GM21737 (cell line): ENCODE measurements at regions not wholly inside any gene's neighbourhood (a gene's known extent, or its start where the extent isn't known, plus 50 kb on each side); places are given as distances from the start of the nearest gene placed in this dataset.
"Not testable (repeated sequence)": the region's sequence is repeated elsewhere in the genome, so short reads cannot be mapped to it uniquely, and the experiment has no call there.

ENCODE experiments used
- ATAC-seq: cut with Tn5 transposase; IDR thresholded peaks from one replicate; pipeline ENCODE4 v1.9.1; 2021; ENCODE audit warnings: mild to moderate bottlenecking, moderate library complexity; ENCODE audit not compliant: unreplicated experiment

- ATAC-seq: no peak
Measured at GRCh38 chr3:34106379-34106778, 307.9 kb downstream of the PDCD6IP start.

GRCh38 chr3:34106879-34107278 lies 308.4 kb downstream of the PDCD6IP start:
- ATAC-seq: peak; percentile 32

DNA sequence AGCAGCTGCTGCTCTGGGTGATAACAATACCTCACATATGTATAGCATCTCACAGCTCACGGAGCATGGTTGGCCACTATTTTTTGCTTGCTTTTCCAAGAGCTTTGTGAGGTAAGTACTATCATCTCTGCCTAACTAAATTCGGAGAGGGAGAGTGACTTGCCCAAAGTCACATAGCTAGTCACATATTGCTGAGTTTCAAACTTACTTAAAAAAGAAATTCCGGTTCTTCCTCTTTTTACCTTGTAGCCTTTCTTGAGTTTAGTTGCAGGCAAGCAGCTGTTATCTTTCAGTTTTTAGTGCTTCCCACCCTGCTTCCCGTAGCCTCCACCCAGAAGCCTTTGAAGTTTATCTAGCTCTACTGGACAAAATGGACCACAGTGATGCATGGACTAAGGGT lies 309.2 kb downstream of the PDCD6IP start:
- ATAC-seq: peak; percentile 50

DNA sequence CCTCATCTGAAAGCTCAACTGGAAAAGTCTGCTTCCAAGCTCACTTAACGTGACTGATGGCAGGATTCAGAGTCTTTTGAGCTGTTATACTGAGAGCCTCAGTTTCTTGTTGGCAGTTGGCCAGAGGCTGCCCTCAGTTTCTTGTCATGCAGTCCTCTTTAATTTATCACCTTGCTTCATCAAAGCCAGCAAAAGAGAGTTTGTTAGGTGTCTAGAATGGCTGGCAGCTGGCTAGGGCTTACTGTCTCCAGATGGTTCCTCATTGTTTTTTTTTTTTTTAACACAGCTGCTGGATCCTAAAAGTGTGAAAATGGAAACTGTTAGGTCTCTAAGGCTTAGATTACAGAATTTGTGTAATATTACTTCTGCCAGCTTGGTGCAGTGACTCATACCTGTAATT lies 310.6 kb downstream of the PDCD6IP start:
- no peak for ATAC-seq

DNA sequence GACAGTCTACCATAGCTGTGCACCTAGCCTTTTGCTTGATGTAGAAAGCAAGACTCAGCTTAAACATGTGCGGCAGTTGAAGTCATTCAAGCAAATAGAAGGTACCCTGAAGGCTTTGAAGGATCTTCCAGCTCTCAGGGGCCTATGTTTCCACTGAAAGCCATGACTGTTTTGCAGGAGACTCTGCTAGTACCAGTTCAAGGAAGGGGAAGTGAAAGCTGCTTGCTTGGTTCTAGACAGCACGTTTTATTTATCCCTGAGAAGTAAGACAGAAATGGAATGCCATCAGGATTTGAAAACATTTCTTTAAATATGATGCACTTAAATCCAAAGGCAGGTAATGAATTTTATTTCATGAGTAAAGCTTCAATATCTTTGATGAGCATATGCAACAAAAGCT lies 311.4 kb downstream of the PDCD6IP start:
- no peak for ATAC-seq

DNA sequence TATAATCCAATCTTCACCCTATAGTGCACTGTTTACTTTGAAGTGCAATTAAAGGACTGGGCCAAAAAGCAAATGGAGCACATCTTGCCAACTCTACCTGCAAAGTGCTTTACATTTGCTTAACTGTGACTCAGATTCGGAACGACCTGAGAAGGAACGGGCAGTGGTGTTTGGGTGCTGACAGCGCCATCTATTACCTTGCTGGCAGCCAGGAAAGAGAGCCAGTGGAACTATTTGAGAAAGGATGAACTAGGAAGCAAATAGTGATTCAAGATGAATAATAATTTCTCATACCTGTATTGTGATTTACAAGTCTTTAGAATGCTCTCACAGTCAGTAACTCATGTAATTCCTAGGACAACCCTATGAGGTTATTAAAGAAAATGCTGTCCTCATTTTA lies 312.9 kb downstream of the PDCD6IP start:
- no peak for ATAC-seq

GRCh38 chr3:34112261-34112660 lies 313.8 kb downstream of the PDCD6IP start:
- not testable (repeated sequence) for ATAC-seq

- ATAC-seq: no peak
Measured at GRCh38 chr3:34131091-34131490, 332.7 kb downstream of the PDCD6IP start.

GRCh38 chr3:34132069-34132692 lies 333.8 kb downstream of the PDCD6IP start:
- no peak for ATAC-seq

- ATAC-seq: no peak
Measured at GRCh38 chr3:34139566-34139965, 341.1 kb downstream of the PDCD6IP start.

DNA sequence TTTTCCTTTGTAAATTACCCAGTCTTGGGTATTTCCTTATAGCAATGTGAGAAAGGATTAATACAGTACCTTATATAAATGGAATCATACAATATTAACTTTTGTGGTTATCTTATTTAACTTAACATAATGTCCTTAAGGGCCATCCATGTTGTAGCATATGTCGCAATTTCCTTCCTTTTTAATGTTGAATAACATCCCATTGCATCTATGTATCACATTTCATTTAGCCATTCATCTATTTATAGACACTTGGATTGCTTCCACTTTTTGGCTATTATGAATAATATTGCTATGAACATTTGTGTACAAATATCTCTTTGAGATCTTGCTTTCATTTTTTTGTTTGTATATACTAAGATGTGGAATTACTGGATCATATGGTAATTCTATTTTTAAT lies 342.2 kb downstream of the PDCD6IP start:
- no peak for ATAC-seq

DNA sequence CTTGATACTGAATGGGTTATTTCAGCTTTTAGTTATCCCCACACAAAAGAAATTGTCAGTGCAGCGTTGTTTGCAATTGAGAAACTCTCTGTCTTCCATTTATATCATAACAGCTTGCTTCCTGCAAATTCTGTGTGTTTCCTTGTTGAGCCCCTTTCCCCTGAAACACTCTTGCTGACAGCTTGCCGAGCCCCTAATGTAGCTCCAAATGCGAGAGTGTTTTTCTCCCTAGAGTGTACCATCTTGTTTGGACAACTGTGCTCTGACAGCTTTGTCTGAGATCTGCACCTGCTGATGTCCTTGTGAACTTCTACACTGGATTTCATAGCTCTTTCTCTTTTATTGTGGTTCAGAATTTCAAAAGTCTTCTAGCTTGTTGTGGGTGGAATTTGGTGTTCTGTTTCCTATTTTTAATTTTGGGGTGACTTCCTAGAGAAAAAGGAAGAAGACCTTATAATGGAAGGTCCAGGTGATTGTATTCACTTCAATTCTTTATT lies 343.5 kb downstream of the PDCD6IP start:
- ATAC-seq: no peak

- no peak for ATAC-seq
Measured at GRCh38 chr3:34145796-34146195, 347.4 kb downstream of the PDCD6IP start.

DNA sequence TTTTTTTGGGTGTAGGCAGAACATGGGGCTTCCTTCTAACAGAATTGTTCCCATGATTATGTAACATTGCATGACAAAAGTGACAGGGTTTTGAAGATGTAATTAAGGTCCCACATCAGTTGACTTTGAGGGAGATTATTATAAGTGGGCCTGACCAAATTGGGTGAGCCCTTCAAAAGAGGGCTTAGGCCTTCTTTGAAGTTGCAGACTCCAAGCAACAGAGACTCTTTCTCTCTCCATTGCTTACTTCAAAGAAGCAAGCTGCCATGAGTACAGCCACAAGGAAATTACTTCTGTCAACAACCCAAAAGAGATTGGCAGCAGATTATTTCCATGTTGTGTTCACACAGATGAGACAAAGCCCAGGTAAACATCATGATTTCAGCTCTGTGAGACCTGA lies 348.2 kb downstream of the PDCD6IP start:
- ATAC-seq: no peak

DNA sequence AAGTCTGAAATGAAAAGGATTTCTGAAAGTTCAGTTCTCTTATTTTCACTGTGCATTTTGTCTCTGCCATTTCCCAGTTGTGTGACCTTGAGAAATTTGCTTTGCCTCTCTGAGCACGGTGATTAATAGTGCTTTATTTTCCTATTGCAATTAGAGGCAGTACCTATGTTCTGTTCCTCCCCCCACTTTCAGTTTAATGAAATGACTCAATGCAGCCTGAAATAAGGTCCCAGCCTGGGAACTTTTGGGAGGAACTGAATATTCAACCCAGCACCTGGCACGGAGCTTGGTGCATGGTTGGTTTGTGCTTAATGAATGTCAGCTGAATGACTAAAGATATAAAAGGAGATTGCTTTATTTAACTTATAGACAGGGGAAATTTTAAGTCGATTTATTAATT lies 352.6 kb downstream of the PDCD6IP start:
- ATAC-seq: no peak

DNA sequence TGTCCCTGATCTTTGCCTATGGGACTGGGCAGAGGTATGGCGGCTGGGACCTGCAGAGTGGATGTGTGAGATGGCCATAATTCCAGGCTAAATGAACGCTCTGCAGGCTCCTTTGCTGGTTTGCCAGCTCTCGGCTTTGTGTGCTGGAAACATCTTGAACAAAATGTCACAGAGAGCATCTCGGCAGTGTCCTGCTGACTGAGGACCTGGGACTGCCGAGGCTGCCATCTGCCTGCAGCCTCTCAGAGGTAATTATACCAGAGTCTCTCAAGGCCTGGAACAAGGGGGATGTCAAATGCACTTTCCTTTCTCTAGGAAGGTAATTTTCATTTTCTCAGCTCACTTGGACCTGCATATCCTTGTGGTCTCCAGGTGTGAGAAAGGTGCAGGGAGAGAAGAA lies 354.2 kb downstream of the PDCD6IP start:
- no peak for ATAC-seq

DNA sequence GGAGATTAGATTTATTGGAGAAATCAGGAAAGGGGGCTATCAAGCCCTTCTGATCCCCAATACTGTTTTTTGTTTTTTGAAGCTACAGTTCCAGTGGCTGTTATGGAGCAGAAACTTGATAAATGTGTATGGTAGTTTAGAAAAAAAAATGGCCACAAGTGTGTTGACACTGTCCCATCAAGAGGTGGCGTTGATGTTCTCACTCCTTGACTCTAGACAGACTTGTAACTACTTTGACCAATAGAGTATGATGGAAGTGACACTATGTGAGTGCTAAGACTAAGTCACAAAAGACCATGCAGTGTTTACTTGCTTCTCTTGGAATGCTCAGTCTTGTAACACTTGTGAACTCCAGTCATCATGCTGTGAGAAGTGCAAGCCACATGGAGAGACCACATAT lies 356.7 kb downstream of the PDCD6IP start:
- peak; percentile 11 for ATAC-seq

- ATAC-seq: peak; percentile 76
Measured at GRCh38 chr3:34155666-34156065, 357.2 kb downstream of the PDCD6IP start.

- no peak for ATAC-seq
Measured at GRCh38 chr3:34157491-34157890, 359.1 kb downstream of the PDCD6IP start.

- no peak for ATAC-seq
Measured at GRCh38 chr3:34159613-34160420, 361.4 kb downstream of the PDCD6IP start.

DNA sequence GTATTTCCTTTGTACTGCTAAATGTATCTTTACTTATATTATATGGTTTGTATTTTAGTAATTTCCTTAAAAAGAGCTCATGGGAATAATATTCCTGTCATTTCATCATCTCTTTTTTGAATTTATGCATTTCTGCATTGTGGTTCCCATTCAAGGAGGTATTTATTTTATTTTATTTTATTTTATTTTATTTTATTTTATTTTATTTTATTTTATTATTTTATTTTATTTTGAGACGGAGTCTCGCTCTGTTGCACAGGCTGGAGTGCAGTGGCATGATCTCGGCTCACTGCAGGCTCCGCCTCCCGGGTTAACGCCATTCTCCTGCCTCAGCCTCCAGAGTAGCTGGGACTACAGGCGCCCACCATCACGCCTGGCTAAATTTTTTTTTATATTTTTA lies 371.2 kb downstream of the PDCD6IP start:
- not testable (repeated sequence) for ATAC-seq

GRCh38 chr3:34174740-34175139 lies 376.3 kb downstream of the PDCD6IP start:
- ATAC-seq: no peak
